Anterior cingulate cortex (tissue), 58 donors: ENCODE measurements at regions not wholly inside any gene's neighbourhood (a gene's known extent, or its start where the extent isn't known, plus 50 kb on each side); places are given as distances from the start of the nearest gene placed in this dataset.
"Not testable (repeated sequence)": the region's sequence is repeated elsewhere in the genome, so short reads cannot be mapped to it uniquely, and the experiment has no call there.

Experiments used
- DNase-seq, 58 donors: peaks; one replicate each; lab custom pipeline; 2025; lab: John Stamatoyannopoulos, UW

GRCh38 chr18:1036926-1037325, 132.3 kb downstream of the ADCYAP1 start:
- DNase-seq = no peak

- no peak for DNase-seq
Observed at GRCh38 chr18:1037776-1038175, 133.1 kb downstream of the ADCYAP1 start.

DNA sequence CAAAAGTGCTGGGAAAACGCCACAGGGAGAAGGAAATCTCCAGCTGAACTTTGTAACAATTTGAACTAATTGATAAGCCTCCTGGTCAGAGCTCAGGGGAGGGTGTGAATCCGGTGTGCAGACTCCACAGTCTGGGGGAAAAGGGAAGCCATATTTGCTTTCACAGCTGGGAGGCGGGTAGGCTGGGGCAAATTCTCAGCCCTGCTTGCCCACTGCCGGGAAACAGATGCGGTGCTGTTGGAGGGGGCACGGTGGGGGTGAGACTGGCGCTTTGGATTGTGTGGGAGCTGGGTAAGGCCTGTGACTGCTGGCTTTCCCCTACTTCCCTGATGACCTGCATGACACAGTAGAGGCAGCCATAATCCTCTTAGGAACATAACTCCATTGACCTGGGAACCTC, 134.8 kb downstream of the ADCYAP1 start:
- no peak for DNase-seq

GRCh38 chr18:1043039-1043438, 138.4 kb downstream of the ADCYAP1 start:
- DNase-seq = not testable (repeated sequence)

- DNase-seq = no peak
Observed at GRCh38 chr18:1045658-1046057, 141.0 kb downstream of the ADCYAP1 start.

GRCh38 chr18:1047406-1047805, 142.7 kb downstream of the ADCYAP1 start:
- DNase-seq = no peak

DNA sequence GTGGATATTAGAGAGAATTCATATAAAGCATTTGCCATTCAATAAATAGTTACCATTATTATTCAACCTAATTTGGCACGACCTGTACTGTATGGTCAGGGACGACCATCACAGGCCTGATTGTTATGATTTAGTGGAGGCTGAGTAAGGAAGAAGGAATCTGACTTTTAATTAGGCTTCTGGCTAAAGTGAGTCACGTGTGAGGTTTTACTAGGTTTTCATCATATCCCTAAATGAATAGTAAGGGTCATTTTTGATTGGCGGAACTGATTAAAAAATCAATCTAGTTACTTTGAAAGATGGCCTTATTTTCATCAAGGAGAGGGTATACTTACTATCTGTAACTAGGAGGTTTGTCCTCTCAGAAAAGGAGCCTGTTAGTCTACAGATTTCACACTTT, 143.4 kb downstream of the ADCYAP1 start:
- no peak for DNase-seq

DNA sequence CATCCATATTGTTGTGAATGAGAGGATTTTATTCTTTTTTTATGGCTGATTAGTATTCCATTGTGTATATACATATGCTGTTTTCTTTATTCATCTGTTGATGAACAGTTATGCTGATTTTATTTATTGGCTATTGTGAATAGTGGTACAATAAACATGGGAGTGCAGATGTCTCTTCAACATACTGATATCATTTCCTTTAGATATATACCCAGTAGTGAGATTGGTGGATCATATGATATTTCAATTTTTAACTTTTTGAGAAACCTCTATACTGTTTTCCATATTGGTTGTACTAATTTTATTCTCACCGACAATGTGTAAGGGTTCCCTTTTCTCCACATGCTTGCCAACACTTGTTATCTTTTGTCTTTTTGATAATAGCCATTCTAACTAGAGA, 144.5 kb downstream of the ADCYAP1 start:
- DNase-seq = no peak

GRCh38 chr18:1050012-1050657, 145.5 kb downstream of the ADCYAP1 start:
- no peak for DNase-seq

- no peak for DNase-seq
Observed at GRCh38 chr18:1052301-1052700, 147.6 kb downstream of the ADCYAP1 start.

DNA sequence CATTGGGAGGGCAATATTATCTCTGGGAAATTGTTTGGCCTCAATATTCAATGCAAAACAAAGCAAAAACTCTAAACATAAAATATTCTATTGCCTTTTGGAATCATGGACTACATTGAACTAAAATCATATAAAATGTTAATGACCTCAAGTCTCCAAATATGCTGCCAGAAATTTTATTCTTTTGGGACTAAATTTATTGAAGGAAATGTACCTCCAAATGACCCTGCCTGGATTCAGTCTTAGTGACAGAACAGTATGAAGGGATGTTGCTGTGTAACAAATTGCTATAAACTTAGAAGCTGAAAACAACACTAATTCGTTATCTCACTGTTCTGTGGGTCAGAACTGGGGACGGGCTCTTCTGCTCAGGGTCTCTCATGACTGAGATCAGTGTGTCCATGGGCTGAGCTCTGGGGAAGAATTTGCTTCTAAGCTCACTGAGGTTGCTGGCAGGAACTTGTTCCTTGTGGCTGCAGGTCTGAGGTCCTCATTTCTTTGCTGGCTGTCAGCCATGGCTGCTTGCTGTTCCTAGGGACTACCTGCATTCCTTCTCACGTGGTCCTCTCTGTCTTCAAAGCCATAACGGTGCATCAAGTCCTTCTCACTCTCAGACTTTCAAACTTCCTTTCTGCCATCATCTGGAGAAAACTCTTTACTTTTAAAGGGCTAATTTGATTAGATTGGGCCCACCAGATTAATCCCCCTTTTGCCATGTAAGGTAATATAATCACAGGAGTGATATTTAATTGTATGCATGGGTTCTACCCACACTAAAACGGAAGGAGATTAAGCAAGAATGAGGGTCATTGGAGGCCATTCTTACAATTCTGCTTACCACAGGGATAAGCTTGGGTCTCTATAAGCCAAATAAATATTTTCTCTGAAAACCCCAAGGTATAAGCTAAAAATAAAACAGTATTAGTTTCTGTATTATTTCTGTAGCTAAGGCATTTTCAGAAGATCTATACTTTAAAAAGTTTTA, 149.0 kb downstream of the ADCYAP1 start:
- DNase-seq = no peak

- DNase-seq = no peak
Observed at GRCh38 chr18:1056404-1056803, 151.7 kb downstream of the ADCYAP1 start.

DNA sequence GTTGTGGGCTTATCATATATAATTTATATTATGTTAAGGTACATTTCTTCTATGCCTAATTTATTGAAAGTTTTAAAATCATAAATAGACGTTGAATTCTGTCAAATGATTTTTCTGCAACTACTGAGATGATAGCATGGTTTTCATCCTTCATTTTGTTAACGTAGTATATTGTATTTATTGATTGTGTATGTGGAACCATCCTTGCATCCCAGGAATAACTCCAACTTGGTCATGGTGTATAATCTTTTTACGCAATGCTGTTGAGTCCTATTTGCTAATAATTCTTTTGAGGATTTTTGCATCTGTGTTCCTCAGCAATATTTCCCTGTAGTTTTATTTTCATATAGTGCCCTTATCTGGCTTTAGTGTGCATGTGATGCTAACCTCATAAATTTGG, 152.7 kb downstream of the ADCYAP1 start:
- DNase-seq = no peak

DNA sequence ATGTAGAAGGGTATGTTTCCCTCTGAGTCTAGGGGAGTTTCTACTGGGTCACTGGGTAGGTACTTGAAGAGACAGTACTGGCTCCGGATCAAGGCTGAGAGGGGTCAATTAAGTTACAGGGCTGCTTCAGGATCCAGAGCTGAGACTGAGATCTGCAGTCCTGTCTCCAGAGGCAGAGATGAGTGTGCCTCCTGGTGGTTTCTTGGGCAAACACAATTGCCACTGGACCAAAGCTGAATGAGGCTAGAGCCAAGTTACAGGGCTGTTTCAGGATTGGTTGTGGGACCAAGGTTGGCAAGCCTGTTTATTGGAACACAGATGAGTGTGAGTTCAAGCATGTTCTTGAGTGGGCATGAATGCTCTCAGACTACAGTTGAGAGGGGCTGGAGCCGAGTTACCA, 157.9 kb downstream of the ADCYAP1 start:
- DNase-seq = no peak

GRCh38 chr18:1075322-1075721, 170.7 kb downstream of the ADCYAP1 start:
- DNase-seq = no peak

DNA sequence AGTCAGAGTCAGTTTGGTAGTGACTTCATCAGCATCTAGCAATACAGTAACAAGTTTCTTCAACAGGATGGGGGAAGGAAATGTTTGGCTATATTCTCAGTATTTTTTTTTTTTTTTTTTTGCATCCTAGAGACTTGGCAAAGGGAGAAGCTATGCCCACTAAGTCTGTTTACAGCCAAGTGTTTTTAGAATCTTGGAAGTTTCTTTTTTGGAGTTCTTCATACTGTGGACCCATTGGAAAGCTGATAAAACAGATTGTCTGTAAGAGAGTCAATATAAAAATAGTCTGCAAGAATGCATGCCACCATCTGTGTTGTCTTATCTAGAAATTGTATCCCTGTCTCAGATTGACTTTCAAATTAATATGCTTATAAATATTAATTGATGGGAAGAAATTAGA, 171.2 kb downstream of the ADCYAP1 start:
- DNase-seq = no peak

DNA sequence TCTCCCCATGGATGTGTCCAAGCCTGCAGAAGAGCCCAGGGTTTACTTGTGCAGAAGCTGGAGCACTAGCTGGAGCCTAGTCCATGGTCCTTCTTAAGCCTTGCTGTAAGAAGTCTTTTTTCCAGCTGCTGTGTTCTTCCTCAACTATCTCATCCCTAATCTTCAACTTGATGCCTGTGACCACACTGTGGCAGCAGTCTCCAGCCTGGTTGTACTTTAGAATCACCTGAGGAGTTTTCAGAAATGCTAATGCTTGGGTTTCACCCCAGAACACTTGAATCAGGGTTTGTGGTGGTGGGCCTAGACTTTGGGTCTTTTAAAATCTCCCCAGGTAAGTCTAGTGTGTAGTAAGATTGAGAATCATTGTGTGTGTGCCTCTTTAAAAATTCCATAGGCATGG, 173.6 kb downstream of the ADCYAP1 start:
- DNase-seq = no peak

DNA sequence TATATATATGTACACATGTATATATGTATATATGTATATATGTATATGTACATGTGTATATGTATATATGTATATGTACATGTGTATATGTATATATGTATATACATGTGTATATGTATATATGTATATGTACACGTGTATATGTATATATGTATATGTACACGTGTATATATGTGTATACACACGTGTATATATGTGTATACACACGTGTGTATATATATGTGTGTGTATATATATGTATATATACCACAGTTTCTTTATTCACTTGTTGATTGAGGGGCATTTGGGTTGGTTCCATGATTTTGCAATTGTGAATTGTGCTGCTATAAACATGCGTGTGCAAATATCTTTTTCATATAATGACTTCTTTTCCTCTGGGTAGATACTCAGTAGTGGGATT, 179.0 kb downstream of the ADCYAP1 start:
- DNase-seq = not testable (repeated sequence)

DNA sequence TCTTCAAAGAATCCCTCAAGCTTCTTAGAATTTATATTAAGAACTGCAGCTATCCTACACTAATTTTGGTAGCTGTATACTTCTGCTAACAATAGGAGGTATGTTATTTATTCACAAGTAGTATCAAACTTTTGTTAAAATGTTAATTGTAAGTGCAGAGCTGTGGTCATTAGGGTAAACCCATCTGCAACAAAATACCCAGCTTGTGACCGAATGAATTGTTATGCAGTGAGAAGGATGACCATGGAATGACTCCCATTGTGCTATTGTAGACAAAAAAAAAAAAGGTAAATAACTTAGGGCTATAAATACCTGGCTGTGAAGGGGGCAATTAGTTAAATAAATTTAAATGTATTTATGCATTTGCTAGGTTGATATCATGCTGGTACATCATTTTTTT, 186.1 kb downstream of the ADCYAP1 start:
- no peak for DNase-seq

GRCh38 chr18:1092228-1092627, 187.6 kb downstream of the ADCYAP1 start:
- DNase-seq = no peak

DNA sequence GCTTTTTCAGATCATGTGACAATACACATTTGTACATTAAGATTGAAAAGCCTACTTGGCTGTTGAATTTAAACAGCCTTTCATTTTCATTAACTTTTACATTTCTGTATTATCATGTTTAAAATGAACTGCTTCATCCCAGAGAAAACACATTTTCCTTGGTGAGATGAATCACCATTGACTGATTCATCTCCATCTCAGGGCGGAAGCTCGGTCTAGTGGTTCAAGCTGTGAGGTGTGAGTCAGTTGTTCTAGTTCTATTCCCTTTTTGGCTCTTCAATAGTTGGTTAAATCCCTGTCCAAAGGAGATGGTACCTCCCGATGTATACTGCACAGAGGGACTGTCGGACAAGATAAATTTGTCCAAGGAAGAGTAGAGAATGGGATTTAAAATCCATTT, 189.7 kb downstream of the ADCYAP1 start:
- peak in 8 of 58 donors; percentile 1 to 41 (median 6) for DNase-seq
